Stimulated activated CD8-positive, alpha-beta memory T cell treated with anti-CD3 and anti-CD28 coated beads, Interleukin-12 subunit alpha, Interleukin-12 subunit beta, amount 100 ng/mL, for 24 hours (primary cell): ENCODE measurements at regions not wholly inside any gene's neighbourhood (a gene's known extent, or its start where the extent isn't known, plus 50 kb on each side); places are given as distances from the start of the nearest gene placed in this dataset.

Experiments
- DNase-seq: peaks from one replicate; pipeline ENCODE4 v3.0.0-alpha.2; 2020; ENCODE audit errors: extremely low read depth

DNA sequence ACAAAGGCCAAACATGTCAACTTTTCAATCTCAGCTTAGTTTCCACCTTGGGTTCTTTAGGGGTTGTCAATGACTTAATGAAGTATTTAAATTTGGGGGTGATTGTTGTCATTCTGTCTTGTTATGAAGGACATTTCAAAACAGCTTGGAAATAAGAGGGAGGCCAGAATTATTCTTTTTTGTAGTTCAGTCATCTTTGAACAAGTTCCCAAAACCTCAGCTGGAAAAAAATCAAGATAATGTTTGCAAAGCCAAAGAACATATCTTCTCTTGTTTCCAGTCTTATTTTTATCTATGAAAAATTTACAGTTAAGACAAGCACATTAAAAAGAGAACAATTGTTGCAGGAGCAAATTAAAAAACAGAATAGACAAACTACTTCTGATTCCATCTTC lies 612.8 kb downstream of the INSC start:
- DNase-seq = no peak

DNA sequence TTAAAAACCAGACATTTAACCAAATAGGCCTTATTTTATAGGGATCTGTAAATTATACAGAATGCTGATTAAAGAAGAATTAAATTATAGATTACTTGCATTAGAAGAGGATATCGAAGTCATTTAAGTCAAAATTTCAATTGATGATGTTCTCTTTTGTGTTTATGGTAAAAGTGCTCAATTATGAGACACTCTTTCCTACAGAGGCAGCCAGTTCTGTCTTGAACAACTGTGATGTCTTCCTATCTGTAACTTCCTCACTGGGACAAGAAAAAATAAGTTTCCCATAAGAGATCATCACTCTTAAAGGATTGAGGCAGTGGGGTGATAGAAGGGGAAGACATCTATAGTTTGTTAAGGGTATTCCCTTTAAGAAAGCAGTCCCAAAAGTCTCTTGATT lies 613.5 kb downstream of the INSC start:
- DNase-seq = no peak

- no peak for DNase-seq
Observed at GRCh38 chr11:15730263-15730994, 615.7 kb downstream of the INSC start.

DNA sequence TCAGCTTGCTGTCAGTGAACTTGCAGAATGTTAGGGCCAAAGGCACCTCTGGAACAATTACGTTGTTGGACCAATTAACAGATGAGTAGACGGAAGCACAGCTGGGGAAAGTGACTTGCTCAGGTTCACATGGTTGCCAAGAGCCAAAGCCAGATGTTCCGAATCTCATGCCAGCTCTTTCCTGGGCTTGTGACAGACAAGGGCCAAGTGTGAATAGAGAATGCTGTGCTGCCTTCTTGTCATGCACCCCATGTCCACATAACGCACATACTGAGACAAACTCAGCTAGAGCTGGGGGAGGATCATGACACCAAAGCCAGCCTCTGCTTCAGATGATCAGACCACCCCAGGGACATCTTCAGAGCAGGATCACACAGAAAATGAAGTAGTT lies 616.3 kb downstream of the INSC start:
- no peak for DNase-seq

GRCh38 chr11:15735706-15736105 lies 620.6 kb downstream of the SOX6 start:
- DNase-seq = no peak

DNA sequence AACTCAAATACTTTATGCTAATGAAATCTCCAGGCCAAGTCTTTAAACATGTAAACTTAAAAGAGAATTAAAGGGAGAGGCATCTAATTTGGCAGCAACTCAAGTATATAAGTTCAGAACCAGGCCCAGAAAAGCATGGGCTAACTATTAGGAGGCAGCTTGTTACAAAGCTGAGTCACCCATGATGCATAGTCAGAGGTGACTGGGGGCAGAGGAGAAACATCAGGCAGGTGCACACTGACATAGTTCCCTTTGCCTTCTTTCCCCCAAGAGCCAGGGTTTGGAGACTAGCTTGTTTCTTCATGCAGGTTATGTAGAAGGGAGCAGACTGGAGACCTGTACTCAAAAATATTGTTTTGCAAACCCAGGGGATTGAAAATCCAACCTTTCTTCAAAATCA lies 619.0 kb downstream of the SOX6 start:
- DNase-seq = no peak

- no peak for DNase-seq
Observed at GRCh38 chr11:15738931-15739330, 617.4 kb downstream of the SOX6 start.

DNA sequence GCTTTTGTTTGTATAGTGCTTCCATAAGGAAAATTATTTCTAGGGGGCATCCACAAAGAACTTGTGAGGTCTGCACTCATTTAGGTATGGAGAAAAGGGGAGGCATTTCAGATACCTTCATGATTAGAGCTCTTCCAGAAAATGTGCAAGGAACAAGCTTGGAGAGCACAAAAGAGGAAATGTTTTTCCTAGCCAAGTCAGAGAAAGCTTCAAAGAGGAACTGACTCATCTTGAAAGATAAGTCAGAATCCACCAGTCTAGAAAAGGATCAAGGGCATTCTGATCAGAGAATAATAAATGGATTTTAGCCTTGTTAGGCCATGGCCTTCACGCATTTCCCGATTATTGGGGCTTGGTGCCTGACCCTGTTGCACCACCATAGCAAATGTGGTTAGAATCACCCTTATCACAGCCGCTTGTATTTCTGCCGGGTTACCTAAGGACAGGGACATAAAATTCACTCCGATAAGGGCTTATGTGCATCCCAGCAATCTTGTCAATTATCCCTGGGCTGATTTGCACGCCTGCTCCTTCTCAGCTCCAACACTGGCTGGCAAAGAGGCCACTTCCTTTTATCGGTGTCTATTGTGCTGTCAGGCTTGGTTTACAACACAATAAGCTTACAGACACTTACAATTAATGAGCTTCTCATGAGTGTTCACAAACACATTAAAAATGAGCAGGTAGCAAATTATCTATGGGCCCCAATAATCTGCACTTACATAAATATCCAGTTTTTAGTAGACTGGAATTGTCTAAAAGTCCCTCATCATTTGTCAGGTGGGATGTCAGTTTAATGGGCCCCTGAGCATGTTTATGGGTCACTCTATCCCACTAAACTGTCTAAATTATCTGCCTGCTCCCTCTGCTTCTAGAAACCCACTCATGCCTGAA lies 613.5 kb downstream of the SOX6 start:
- no peak for DNase-seq

DNA sequence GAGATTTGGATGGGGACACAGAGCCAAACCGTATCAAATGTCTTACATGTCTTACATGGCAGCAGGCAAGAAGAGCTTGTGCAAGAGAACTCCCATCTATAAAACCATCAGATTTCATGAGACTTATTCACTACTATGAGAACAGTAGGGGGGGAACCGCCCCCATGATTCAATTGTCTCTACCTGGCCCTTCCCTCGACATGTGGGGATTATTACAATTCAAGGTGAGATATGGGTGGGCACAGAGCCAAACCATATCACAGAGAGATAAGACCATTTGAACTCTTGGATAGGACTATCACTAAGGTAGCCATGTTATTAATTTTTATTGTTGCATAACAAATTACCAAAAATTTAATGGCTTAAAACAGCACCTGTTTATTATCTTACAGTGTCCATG lies 611.7 kb downstream of the SOX6 start:
- DNase-seq = no peak

GRCh38 chr11:15745266-15745665 lies 611.1 kb downstream of the SOX6 start:
- no peak for DNase-seq

DNA sequence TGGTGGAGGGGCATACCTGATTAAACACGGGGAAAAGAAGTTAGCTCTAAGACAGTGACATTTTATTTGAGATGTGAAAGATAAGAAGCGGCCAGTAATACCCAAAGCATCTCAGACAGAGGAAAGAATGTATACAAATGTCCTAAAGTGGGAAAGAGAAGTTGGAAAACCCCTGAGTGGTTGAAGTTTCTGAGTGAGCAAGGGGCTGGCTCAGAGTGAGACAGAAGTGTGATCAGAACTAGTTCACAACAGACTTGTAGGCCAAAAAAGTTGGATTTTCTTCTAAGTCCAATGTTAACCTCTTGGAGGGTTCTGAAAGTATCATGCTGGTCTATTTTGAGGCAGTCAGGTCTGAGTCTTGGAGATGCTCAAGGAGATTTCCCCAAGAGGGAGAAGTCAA lies 608.7 kb downstream of the SOX6 start:
- no peak for DNase-seq

DNA sequence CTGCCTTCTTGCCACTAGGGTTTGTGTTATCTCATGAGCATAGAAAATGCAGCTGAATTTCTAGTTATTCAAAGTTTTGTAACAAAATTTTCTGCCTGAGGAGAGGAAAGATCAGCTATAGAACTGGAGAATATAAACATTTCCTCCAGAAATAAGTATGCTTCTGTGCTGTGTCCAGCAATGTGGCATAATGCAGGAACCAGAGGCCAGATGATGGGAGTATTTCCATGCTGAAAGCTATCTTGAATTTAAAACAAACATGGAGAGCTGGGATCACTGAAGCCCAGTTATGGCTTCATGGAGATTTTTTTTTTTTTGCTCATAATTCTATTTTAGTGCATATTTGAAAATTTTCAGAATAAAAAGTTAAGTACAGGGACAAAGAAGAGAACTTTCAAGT lies 608.2 kb downstream of the SOX6 start:
- DNase-seq = no peak

- no peak for DNase-seq
Observed at GRCh38 chr11:15748741-15749140, 607.6 kb downstream of the SOX6 start.

- DNase-seq = no peak
Observed at GRCh38 chr11:15750535-15751308, 605.6 kb downstream of the SOX6 start.

- no peak for DNase-seq
Observed at GRCh38 chr11:15754221-15754620, 602.1 kb downstream of the SOX6 start.

- DNase-seq = no peak
Observed at GRCh38 chr11:15757048-15757698, 599.2 kb downstream of the SOX6 start.

- no peak for DNase-seq
Observed at GRCh38 chr11:15758857-15759465, 597.4 kb downstream of the SOX6 start.

- DNase-seq = no peak
Observed at GRCh38 chr11:15761235-15761634, 595.1 kb downstream of the SOX6 start.

DNA sequence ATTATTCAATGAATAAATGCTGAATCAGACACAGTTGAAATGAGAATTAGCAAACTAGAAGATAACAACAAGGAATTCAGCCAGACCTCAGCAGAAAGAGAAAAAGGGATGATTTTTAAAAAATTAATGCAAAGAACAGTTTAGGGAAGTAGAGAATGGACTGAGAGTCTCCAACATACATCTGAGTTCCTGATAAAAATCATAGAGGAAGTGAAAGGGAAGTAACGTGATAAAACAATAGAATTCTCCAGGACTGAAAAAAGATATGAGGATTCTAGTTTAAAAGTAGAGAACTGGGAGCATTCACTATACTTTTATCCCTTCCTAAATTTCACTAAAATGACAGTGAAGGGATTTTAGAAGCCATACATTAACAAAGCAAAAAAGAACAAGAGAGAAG lies 592.0 kb downstream of the SOX6 start:
- DNase-seq = no peak

DNA sequence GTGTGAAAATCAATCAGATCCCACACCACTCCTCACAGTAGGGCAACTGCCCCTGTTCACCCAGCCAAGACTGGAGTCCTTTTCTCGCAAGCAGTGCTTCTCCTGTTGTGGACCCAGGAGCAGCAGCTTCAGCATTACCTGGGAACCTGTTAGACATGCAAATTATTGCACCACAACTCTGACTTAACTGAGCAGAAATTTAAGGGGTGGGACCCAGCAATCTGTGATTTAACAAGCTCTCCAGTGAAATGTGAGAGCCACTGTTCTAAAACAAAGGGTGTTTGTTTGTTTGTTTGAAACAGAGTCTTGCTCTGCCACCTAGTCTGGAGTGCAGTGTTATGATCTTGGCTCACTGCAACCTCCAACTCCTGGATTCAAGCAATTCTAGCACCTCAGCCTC lies 591.4 kb downstream of the SOX6 start:
- no peak for DNase-seq

DNA sequence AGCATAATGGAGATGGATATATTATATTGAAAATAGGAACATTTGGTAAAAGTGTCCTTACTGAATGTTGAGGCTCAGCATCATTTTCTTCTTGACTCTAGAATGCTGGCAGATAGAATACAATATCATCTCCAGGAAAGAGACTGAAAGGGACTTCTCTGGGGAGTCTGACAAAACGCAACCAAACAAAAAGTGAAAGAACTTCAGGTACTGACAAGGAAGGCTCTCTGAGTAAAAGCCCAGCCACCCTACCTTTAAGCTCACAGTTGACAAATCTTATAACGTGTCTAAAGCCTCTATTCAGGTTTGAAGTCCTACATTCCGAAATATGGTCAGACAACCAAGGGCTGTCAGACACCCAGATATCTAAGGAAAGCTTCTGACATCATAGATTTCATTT lies 590.8 kb downstream of the SOX6 start:
- no peak for DNase-seq

- no peak for DNase-seq
Observed at GRCh38 chr11:15768321-15768720, 588.0 kb downstream of the SOX6 start.
